ENCODE measurements at regions not wholly inside any gene's neighbourhood (a gene's known extent, or its start where the extent isn't known, plus 50 kb on each side); places are given as distances from the start of the nearest gene placed in this dataset.

DNA sequence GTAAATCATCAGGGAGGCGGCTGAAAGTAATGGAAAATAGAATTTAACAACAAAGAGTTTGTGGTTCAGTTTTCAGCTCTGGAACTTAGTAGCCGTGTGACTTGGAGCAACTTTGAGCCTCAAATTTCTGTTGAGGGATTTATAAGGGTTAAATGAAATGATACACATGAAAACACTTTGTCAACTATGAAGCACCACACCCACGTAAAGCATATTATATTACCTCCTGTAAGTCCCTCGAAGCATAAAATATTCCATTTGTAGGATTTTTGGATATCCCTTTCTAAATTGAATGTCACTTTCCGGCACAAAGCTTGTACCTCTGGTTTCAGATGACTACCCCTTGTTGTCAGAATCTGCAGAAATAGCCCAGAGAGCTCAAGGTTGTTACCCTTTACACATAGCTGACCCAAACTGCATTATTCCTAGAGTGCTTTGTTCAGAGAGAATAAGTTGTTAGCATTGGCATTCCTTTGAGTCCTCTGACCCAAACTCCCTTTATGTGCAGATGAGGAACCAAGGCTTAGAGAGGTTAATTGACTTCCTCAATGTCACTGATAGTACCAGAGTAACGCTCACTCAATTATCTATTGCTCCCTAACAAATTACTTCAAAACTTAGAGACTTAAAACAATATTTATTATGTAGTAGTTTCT is 187.9 kb upstream of the UMPS start:
- DNase-seq (ENCODE audit: low read depth), result no peak

DNA sequence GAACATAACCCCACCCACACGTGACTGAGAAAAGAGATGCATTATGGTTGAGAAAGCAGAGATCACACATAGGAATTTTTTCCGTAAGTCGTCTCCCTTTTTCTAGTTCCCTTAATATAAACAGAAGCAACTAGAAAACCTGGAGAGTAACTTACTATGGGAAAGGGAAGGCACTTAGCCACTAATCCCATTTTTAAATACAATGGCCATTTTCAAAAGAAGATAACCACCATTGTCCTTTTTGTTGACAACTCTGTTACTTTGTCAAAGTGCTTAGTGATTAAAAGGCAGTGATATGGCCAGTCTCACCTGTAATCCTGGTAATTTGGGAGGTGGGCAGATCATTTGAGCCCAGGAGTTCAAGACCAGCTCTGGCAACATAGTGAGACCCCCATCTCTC is 184.4 kb upstream of the UMPS start:
- no peak for DNase-seq (ENCODE audit: low read depth)

DNA sequence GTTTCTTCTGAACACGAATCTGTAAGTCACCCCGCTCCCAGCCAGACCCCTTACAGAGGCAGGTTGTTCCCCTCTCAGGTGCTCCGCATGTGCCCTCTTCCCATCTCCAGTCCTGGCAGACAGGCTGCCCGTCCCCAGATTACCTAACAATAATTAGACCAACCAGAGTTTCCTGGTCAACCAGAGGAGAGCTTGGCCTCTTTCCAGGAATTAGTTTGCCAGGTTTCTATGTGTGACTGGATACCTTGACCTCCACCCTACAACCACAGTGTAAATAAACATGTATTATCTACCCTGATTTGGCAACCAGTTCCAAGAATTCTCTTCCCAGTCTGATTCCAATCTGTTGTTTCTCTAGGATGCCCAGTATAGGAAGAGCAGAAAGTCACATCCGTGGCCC is 178.0 kb upstream of the UMPS start:
- DNase-seq (ENCODE audit: low read depth), result no peak

DNA sequence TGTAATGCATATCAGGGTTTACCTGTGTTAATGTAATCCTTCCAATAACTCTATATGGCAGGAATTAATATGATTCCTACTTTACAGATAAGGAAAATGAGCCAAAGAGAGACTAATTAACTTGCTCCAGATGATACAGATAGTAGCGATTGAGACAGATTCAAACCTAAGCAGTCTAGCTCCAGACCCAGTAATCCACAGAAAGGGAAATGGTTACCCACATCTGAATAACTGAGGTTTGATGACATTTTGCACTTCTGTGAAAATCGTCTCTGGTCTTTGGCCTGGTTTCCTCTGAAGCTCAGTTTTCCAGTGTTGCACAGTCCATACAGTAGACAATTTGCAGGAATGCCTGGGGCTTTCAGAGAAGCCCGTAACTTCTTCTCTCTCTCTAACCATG is 177.1 kb upstream of the UMPS start:
- DNase-seq (ENCODE audit: low read depth), result no peak

DNA sequence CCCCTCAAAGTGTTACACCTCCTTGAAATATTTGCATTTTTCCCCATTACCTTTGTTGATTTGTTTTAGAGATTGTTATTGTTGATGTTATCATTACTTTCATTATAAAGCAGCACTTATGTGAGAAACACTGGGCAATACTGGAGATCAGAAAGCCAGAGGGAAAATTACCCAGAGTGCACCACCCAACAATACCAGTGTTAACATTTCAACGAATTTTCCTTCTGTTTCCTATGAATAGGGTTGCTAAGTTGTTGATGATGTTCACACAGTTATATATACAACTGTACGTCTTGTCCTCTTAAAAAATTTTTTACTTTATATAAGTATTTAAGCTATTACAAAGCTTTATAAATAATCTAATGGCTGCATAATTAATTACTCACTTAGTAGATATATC is 173.6 kb upstream of the UMPS start:
- DNase-seq (ENCODE audit: low read depth), result no peak

DNA sequence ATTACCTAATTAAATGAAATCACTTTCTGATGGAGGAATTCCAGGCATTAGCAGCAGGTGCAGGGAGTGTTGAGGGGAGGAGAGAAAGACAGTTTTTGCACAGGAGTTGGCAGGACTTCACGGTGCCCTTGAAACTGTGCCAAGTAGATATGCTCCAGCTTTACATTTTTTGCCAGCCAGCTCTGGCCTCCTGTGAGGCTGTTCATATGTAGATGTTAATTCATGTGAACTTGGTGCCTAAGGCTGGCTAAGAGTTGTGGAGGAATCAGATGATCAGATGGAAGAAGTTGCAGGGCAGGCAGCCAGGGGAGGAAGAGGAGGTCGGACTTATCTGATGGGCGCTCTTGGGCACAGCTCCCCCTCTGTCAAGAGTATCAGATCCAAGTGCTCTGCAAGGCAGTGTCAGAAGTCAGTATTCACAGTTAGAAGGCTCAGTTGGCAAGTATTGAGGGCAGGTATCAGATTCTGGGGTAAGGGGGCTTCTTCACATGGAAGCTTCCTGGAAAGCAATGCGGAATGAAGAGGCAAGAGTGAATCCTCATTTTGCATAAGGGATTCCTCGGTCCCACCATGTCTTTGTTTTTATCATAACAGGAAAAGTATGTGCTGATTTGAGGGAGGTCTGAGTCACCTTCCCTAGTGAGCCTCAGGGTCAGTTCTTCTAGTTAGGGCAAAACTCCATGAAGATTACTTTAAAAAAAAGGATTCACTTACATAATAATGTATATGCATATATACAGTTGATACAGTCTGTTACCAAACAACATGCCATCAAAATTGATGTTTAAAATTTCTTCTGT is 172.6 kb upstream of the UMPS start:
- no peak for DNase-seq (ENCODE audit: low read depth)

DNA sequence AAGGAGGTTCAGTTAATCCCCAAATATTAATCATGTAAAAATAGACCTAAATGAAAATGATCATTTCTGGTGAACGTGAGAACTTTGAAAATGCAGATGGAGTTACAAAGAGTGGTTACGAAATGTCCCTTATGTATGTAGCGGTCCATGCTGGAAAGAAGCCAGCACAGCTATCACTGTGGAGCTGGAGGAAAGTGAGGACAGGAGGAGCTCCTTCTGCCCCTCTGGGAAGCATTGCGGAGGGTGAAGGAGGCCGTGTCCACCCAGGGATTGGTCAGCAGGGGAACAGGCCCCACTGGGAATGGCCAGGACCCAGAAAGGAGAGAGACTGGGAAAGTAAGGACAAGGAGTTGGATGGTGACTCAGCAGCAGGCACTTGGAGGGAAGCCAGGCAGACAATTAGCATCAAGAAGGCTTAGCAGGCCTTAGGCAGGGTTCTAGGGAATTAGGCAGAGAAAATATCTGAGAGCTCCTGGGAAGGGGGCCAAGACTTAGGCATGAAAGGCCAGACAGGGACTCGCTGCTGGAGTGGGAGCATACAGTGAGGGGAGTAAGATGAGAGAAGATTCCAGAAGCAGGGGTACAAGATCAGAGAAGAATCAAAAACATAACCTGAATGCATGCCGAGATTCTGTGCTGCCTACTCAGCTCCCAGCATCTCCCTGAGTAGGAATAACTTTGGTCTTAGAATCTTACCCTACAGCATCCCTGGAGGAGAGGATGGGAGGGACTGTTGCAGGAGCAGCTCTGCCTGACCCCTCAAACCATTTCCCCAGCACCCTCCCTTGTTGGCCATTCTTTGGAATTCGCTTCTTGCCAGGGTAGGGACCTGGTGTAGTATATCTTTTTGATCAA is 171.0 kb upstream of the UMPS start:
- DNase-seq (ENCODE audit: low read depth), result no peak

DNA sequence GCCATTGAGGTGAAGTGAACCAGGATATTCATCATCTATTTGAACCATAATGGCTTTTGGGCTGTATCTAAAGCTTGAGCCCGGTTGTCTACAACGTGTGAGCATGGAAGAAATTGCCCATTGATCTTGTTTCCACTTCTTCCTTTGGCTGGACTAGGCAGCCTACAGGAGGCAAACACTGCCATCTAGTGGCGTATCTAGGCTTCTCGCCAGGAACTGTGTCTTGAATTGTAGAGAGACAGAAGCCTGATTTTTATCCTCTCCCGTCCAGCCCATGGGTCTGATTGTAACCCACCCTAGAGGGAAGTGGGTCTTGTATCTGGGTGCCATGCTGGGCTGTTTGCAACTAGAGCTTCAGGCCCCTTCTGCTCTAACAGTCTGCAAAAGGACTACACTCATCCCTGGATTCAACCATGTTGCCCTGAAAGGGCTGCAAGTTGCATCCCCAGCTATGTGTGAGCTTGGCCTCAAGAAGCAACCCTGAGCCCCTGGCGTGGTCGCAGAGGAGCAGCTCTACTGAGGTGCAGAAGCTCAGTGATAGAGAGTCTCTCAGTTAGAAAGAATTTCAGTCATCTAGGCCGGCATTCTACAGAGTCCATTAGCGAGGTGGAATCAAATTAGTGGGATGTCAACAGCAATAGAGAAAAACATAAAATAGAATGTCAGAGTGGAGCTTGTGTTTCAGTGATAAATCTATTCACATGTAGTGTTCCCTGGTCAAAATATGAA is 170.2 kb upstream of the UMPS start:
- peak; percentile 28 for DNase-seq (ENCODE audit: low read depth)

DNA sequence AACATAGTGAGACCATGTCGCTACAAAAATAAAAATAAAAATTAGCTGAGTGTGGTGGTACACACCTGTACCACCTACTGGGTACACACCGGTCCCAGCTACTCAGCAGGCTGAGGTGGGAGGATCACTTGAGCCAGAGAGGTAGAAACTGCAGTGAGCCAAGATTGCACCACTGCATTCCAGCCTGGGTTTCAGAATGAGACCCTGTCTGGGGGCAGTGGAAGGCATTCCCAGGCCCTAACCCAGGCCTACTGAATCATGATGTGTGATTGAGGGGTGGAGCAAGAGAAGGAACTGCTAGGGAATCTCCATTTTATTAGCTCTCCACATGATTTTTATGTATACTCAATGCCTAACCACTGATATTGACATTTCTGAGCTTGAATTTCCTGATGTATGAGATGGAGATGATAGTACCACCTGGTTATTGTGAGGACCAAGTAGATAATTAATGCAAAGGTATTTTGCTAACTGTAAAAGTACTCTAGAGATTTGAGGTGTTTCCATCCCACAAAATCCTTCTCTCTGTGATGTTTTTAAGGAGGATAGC is 169.5 kb upstream of the UMPS start:
- no peak for DNase-seq (ENCODE audit: low read depth)

DNA sequence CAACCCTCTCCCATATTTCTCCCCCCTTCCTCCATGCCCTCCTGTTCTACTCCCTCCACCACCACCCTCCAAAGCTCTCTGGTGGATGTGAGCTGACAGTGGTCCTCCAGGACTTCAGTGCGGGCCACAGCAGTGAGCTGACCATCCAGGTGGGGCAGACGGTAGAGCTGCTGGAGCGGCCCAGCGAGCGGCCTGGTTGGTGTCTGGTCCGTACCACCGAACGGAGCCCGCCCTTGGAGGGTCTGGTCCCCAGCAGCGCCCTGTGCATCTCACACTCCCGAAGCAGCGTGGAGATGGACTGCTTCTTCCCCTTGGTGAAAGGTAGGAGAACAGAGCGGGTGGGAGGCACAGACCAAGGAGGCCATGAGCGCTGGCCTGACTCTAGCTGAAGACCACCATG is 167.5 kb upstream of the UMPS start:
- no peak for DNase-seq (ENCODE audit: low read depth)

DNA sequence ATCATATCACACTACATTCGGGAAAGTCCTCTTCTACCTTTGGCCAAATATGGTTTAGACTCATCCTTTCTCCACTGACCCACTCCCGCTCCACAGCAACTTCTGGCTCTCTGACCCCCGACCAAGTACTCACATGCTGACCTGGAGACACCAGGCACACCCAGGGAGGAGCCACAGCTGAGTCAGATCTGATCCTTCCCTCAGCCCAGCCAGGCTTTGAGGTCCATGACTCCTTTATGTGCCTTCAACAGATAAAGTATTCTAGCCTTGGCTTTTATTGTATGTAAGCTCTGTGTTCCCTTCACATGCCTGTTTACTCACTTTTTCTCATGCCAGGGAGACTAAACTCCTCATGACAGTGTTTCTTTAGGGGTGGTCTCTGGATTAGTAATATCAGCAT is 166.9 kb upstream of the UMPS start:
- DNase-seq (ENCODE audit: low read depth), result no peak

DNA sequence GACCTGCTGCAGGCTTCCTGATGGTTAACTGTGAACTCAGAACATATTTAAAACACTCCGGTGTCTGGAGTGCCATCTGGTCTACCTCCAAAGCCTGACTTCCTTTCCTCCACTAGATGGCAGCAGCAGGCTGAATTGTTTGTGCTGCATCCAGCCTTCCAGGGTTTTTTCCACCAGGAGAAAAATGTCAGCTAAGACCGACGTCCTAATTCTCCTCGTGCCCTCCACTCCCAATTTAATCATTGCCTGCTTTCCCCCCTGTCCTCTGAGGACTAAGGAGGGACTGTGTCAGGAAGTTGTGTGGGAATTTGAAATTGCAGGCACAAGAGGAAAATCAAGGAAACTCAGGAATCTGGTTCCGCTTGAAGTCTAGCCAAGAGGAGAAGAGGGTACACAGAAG is 165.2 kb upstream of the UMPS start:
- peak; percentile 10 for DNase-seq (ENCODE audit: low read depth)

DNA sequence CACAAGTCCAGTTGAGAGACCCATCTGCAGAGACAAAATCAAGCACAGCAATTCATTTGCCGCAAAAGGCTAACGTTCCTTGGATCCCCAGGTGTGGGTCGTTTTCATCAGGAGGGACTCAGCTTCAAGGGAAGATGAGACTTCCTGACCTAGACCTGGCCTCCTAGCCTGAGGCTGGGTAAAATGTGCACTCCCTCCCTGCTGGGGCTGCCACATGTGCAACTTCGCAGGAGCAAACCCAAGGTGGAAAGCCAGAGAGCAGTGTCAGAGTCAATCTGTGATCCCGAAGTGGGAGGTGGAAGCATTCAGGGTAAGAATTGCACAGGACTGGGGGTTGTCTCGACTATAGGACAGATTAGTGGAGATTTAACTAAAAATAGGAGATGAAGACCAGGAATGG is 164.7 kb upstream of the UMPS start:
- DNase-seq (ENCODE audit: low read depth), result no peak

DNA sequence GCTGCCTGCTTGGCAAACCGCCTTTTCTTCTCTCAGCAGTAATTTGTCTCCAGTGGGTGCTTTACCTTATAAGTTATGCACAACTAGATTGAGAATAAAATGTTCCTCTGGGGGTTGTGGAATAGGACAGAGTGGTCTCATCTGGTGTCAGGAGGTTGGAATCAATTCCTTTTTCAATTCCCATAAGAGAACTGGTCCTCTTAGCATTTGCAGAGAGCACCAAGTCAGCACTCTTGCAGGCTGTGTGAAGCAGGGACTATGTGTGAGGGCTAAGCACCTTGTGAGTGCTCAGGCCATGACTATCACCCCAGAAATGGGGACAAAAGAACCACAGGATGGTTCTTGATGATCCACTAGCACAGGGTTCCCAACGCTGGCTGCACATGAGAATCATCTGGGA is 163.6 kb upstream of the UMPS start:
- DNase-seq (ENCODE audit: low read depth), result no peak

DNA sequence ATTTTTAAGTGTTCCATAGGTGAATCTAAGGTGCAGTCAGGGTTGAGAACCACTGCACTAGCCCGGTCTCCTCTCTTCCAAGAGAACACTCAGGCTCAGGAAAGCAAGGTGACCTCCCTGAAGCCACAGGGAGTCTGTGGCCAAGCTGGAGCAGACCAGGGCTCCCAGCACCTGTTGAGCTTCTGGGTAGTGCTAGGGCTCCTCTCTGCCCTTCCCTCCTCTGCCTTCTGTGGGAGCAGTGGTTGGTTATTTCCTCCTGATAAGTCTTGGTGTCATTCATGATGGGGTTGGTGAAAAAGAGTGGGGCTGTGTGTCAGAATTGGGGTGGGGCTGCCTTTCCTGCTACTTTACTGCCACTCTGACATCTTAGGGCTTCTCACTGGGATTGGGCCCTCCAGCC is 163.1 kb upstream of the UMPS start:
- DNase-seq (ENCODE audit: low read depth), result no peak

DNA sequence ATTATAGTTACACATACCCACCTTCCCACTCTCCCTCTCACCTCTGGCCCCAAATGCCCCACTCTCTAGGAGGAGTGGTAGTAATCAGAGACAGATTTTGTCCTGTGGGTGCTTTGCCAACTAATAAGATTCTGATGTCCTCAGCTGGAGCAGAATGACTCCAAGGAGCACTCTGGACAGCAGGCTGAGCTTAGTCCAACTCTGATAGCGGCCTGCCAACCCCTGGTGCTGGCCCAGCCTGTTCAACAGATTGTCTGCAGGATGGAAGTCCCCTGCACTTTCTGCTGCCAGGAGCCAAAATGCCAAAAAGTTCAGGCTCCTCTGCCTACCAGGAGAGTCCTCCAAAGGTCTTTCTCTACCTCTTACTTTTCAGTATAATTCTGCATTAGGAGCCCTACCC is 160.5 kb upstream of the UMPS start:
- no peak for DNase-seq (ENCODE audit: low read depth)

DNA sequence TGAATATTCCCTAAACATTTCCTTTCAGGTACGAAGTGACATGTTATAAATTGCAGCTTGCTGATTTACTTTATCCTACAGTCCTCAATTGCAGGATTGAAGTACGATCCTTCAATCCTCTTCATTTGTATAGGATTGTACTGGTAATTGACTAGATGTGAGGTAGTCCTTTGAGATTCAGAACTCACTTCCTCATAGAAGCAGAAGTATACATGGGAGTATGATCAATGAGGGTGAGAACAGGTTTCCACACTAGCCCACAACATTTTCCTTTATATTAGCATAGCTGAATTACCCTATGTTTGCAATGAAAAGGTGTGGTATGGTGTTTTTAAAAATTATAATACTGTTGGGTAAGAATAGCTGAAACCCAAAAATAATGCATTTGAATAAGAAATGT is 160.0 kb upstream of the UMPS start:
- DNase-seq (ENCODE audit: low read depth), result no peak

DNA sequence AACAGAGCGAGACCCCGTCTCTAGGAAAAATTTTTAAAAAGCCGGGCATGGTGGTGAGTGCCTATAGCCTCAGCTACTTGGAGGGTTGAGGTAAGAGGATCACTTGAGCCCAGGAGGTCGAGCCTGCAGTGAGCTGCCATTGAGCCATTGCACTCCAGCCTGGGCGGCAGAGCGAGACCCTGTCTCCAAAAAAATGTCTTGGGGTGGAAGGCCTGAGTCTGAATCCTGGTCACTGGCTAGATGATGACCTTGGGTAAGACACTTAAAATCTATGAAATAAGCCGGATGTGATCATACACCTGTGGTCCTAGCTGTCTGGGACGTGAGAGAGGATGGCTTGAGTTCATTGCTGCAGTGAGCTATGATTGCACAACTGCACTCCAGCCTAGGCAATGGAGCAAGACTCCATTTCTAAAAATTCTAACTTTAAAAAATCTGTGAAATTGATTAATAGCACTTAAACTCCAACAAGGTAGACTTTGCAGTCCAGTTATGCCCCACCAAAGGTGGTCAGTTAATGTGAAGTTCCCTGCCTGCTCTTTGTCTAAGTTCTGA is 157.3 kb upstream of the UMPS start:
- DNase-seq (ENCODE audit: low read depth), result no peak

DNA sequence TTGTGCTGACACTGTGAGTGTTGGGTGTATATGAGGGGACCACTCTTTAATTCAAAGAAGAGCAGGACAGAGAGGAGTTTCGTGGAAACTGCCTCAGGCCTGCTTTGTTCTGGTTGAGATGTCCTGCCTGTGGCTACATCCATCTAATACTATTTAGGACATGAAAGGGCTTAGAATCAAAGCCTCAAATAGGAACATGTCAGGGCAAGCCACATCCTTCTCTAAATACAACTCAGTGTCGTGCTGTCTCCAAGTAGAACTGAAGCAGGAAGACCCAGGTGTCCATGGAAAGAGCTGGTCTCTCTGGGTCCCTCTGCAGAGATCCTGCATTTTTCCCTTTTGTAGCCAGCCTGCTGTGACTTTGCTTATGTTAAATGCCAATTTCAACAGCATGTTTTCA is 156.2 kb upstream of the UMPS start:
- no peak for DNase-seq (ENCODE audit: low read depth)

DNA sequence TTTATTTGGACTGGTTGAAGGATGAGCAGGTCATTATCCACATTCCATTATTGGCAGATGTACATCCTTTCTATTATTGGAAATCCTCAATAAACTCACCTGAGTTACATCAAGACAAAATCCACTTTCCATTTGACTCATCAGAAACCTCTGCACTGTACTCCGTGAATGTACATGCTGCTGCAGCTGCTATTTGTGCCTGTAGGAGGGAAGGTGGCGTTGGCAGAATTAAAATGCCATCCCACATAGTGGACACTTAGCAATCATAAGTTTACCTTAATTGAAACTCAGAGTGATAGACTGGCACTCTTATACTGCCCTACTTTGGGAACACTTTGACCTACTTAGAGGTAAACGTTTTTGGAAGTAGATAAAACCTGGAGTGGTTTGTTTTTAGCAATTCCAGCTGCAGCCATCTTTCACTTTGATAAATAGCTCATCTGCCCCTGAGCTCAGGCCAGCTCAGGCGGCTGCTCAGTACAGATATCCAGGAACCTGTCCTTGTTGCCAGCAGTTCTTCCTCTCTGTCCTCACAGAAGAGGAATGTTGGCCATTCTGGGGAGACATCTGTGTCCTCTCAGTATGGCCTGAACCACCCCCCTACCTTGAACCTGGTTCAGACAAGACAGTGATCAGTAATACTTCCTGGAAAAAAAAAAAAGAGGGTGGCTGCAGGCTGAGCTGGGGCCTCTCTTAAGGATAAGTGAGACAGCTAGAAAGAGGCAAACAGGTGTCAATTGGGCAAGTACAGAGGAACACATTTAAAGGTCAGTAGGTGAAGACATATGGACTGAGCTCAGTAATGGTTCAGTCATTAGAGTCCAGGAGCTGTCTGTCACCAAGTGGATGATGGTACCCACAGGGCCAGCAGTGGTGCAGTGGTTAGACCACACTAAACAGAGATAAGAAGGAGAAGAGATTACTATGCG is 153.4 kb upstream of the UMPS start:
- DNase-seq (ENCODE audit: low read depth), result no peak

Data from activated T-helper 1 cell treated with Interleukin-2 at 50 U/mL for 16 hours (primary cell).